Fibroblast of the aortic adventitia (primary cell): ENCODE measurements at regions not wholly inside any gene's neighbourhood (a gene's known extent, or its start where the extent isn't known, plus 50 kb on each side); places are given as distances from the start of the nearest gene placed in this dataset.

Experiments
- DNase-seq: peaks from one replicate; pipeline ENCODE4 v3.0.0-alpha.2; 2010; ENCODE audit warnings: low read depth
- H3K4me3 ChIP-seq: 2 replicates; pipeline ENCODE4 v1.5.1; 2011; ENCODE audit warnings: low read depth, mild to moderate bottlenecking, control low read depth, low read length, moderate library complexity
- CTCF ChIP-seq: IDR thresholded peaks from 2 replicates; pipeline ENCODE4 v1.5.1; 2011; ENCODE audit warnings: mild to moderate bottlenecking, low read length, control low read depth, inconsistent platforms; ENCODE audit not compliant: insufficient read depth

GRCh38 chr9:90408659-90409058 lies 234.0 kb downstream of the DIRAS2 start:
- TF ChIP-seq CTCF = no peak
- no peak overlapping the region for H3K4me3 ChIP-seq
- no peak for DNase-seq

DNA sequence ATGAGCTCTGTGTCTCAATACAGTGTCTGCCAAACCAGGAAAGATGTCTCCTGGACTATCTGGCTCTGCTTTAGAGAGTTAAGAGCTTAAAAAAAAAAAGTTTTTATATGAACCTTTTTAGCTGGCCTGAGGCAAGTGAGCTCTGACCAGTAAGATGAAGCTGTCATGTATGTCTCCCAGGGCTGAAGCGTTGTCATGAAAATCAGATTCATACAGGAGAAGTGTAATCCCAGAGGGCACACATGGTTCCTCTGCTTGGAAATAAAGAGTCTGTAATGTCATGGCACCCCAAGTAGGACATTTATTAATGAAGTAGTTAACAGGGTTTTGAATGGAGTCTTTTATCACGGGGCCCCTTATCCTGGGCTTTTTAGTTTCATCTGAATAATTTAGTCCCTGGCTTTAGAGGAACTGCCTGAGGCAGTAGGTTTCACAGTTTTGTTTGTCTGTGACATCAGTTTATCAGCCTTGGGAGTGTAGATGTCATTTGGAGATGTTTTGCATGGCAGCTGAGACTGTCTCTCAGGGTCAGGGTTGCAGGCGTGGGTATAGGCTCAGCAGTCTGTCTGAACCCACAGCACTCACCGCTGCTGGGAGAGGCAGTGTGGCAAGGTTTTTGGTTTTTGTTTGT lies 223.3 kb downstream of the DIRAS2 start:
- TF ChIP-seq CTCF = no peak
- no peak overlapping the region for H3K4me3 ChIP-seq
- DNase-seq = no peak

GRCh38 chr9:90420211-90420610 lies 222.4 kb downstream of the DIRAS2 start:
- no peak overlapping the region for H3K4me3 ChIP-seq
- no peak for TF ChIP-seq CTCF
- DNase-seq = no peak

- no peak for TF ChIP-seq CTCF
- H3K4me3 ChIP-seq = no peak overlapping the region
- no peak for DNase-seq
These were observed 221.7 kb downstream of the DIRAS2 start for GRCh38 chr9:90420768-90421513.

- DNase-seq = no peak
- no peak for TF ChIP-seq CTCF
- no peak overlapping the region for H3K4me3 ChIP-seq
These were observed 220.8 kb downstream of the DIRAS2 start for GRCh38 chr9:90421786-90422185.

- H3K4me3 ChIP-seq = no peak overlapping the region
- no peak for TF ChIP-seq CTCF
- no peak for DNase-seq
These were observed 218.9 kb downstream of the DIRAS2 start for GRCh38 chr9:90423661-90424193.
